HCT116 (cell line): ENCODE measurements at regions not wholly inside any gene's neighbourhood (a gene's known extent, or its start where the extent isn't known, plus 50 kb on each side); places are given as distances from the start of the nearest gene placed in this dataset.

Source experiments
- ATAC-seq: fragments of 200-7000 bp; cut with Tn5 transposase; 2 replicates; pipeline ENCODE4 v1.9.1; 2020; ENCODE audit warnings: mild to moderate bottlenecking, moderate library complexity
- BruUV-seq: library from RNA; stranded (reverse); fragments of 400-500 nt; replicated peaks from 2 replicates; lab custom pipeline; 2021; lab: Mats Ljungman, UMichigan
- CTCF ChIA-PET: fragments of 300-600 bp; sonication (Branson Sonifier 250); formaldehyde crosslinking; loops from one replicate; lab custom pipeline; 2021; ENCODE audit warnings: antibody characterized with exemption; lab: Charles Lee
- POLR2A ChIA-PET: fragments of 300-600, 350-600 bp; sonication (Branson Sonifier 250); formaldehyde crosslinking; loops from one replicate; lab custom pipeline; 2021; ENCODE audit warnings: antibody characterized with exemption; lab: Charles Lee
- RAD21 ChIA-PET, 2 experiments: fragments of 300-600 bp; sonication (Branson Sonifier 250); formaldehyde crosslinking; loops; one replicate each; lab custom pipeline; 2023; ENCODE audit warnings: low total read pairs in 2 of 2; ENCODE audit not compliant: uncharacterized antibody in 2 of 2, unreplicated experiment in 2 of 2, low non-redundant PET in 1 of 2; lab: Charles Lee
- DNase-seq: peaks from one replicate; pipeline ENCODE4 v3.0.0-alpha.2; 2010; ENCODE audit warnings: low read depth, low spot score
- H2AFZ ChIP-seq: fragments of 200-600 bp; shearing (Covaris generic), sonication (generic); 2 replicates; pipeline ENCODE4 v1.6.1; 2017; ENCODE audit warnings: low read depth, mixed run types, mixed read lengths, antibody characterized with exemption, low read length; ENCODE audit not compliant: poor library complexity, severe bottlenecking
- H3K27ac ChIP-seq: 2 replicates; pipeline ENCODE4 v1.5.1; 2012; ENCODE audit warnings: low read depth, low read length
- H3K27me3 ChIP-seq: fragments of 200-600 bp; sonication (generic); 2 replicates; pipeline ENCODE4 v1.6.1; 2016; ENCODE audit warnings: mixed run types, low read length, mixed read lengths; ENCODE audit not compliant: insufficient read depth
- H3K36me3 ChIP-seq, 2 experiments: fragments of 200-500 bp in 1 of 2; fragments of 200-600 bp in 1 of 2; sonication (Bioruptor generic) in 1 of 2; sonication (generic) in 1 of 2; 2 replicates each; pipeline versions ENCODE4 v1.5.1 to v1.6.1; 2014 to 2016; ENCODE audit warnings: low read length in 2 of 2, inconsistent platforms in 1 of 2, mixed read lengths in 1 of 2, mixed run types in 1 of 2; ENCODE audit not compliant: insufficient read depth in 2 of 2, control insufficient read depth in 1 of 2
- H3K4me1 ChIP-seq, 2 experiments: fragments of 200-600 bp in 1 of 2; sonication (generic) in 1 of 2; 2 replicates each; pipeline versions ENCODE4 v1.5.1 to v1.6.1; 2012 to 2017; ENCODE audit warnings: low read length in 2 of 2, inconsistent platforms in 1 of 2, mild to moderate bottlenecking in 1 of 2, mixed read lengths in 1 of 2, mixed run types in 1 of 2, moderate library complexity in 1 of 2; ENCODE audit not compliant: insufficient read depth in 2 of 2, control insufficient read depth in 1 of 2
- H3K4me2 ChIP-seq: fragments of 200-600 bp; sonication (generic); 2 replicates; pipeline ENCODE4 v1.6.1; 2017; ENCODE audit warnings: mixed run types, low read length, mixed read lengths
- H3K4me3 ChIP-seq, 2 experiments: fragments of 200-600 bp in 1 of 2; sonication (generic) in 1 of 2; replicated peaks in 1 of 2; 2 replicates each; pipeline ENCODE4 v1.5.1; 2011 to 2016; ENCODE audit warnings: low read length in 2 of 2, control low read depth in 1 of 2, low read depth in 1 of 2, mild to moderate bottlenecking in 1 of 2, mixed read lengths in 1 of 2, mixed run types in 1 of 2
- H3K79me2 ChIP-seq: fragments of 200-600 bp; sonication (generic); 2 replicates; pipeline ENCODE4 v1.6.1; 2017; ENCODE audit warnings: mild to moderate bottlenecking, mixed run types, low read length, moderate library complexity, mixed read lengths; ENCODE audit not compliant: insufficient read depth
- H3K9ac ChIP-seq: fragments of 200-600 bp; sonication (generic); 2 replicates; pipeline ENCODE4 v1.6.1; 2016; ENCODE audit warnings: low read length, mixed read lengths
- H3K9me2 ChIP-seq: fragments of 200-600 bp; sonication (generic), shearing (Covaris generic); 2 replicates; pipeline ENCODE4 v1.6.1; 2017; ENCODE audit warnings: mixed run types, mild to moderate bottlenecking, moderate library complexity; ENCODE audit not compliant: insufficient read depth
- H3K9me3 ChIP-seq, 2 experiments: fragments of 200-500 bp in 1 of 2; fragments of 200-600 bp in 1 of 2; sonication (Bioruptor generic) in 1 of 2; sonication (generic) in 1 of 2; 2 replicates each; pipeline ENCODE4 v1.6.1; 2014 to 2017; ENCODE audit warnings: low read length in 2 of 2, mixed read lengths in 2 of 2, inconsistent platforms in 1 of 2, low read depth in 1 of 2, mild to moderate bottlenecking in 1 of 2, mixed run types in 1 of 2, moderate library complexity in 1 of 2; ENCODE audit not compliant: control insufficient read depth in 1 of 2, insufficient read depth in 1 of 2
- H4K20me1 ChIP-seq: fragments of 200-600 bp; sonication (generic), shearing (Covaris generic); 2 replicates; pipeline ENCODE4 v1.6.1; 2017; ENCODE audit warnings: mixed run types, mild to moderate bottlenecking, moderate library complexity; ENCODE audit not compliant: insufficient read depth
- CBX3 ChIP-seq: IDR thresholded peaks from 2 replicates; pipeline ENCODE4 v1.6.1; 2012; ENCODE audit warnings: low read depth
- CEBPB ChIP-seq: IDR thresholded peaks from 2 replicates; pipeline ENCODE4 v1.6.1; 2012; ENCODE audit warnings: low read depth
- CTCF ChIP-seq, 3 experiments: fragments of 200-600 bp in 1 of 3; sonication (generic) in 1 of 3; IDR thresholded peaks in 2 of 3; conservative IDR thresholded peaks in 1 of 3; 2 replicates each; pipeline ENCODE4 v1.5.1; 2012 to 2017; ENCODE audit warnings: low read depth in 2 of 3, low read length in 2 of 3, antibody characterized with exemption in 1 of 3, borderline replicate concordance in 1 of 3, control low read depth in 1 of 3, mild to moderate bottlenecking in 1 of 3, mixed read lengths in 1 of 3, mixed run types in 1 of 3, moderate library complexity in 1 of 3; ENCODE audit not compliant: insufficient read depth in 1 of 3
- EGR1 ChIP-seq: IDR thresholded peaks from 2 replicates; pipeline ENCODE4 v1.6.1; 2012; ENCODE audit warnings: low read depth
- EZH2 ChIP-seq: fragments of 200-600 bp; sonication (generic); IDR thresholded peaks from 2 replicates; pipeline ENCODE4 v1.6.1; 2017; ENCODE audit warnings: antibody characterized with exemption, mixed run types
- EZH2phosphoT487 ChIP-seq: fragments of 200-600 bp; IDR thresholded peaks from 2 replicates; pipeline ENCODE4 v1.6.1; 2018; ENCODE audit warnings: antibody characterized with exemption, borderline replicate concordance
- JUND ChIP-seq: IDR thresholded peaks from 2 replicates; pipeline ENCODE4 v1.6.1; 2012
- TCF7L2 ChIP-seq: IDR thresholded peaks from 2 replicates; pipeline ENCODE4 v1.7.0; 2011; ENCODE audit warnings: borderline replicate concordance, inconsistent platforms; ENCODE audit not compliant: insufficient read depth, insufficient read length; ENCODE audit errors: extremely low read depth
- YY1 ChIP-seq: IDR thresholded peaks from 2 replicates; pipeline ENCODE4 v1.6.1; 2011; ENCODE audit warnings: low read length, low read depth, moderate library complexity, mild to moderate bottlenecking; ENCODE audit not compliant: insufficient replicate concordance; ENCODE audit errors: extremely low read depth
- intact Hi-C: fragments of 100-400 bp; cut with micrococcal nuclease; formaldehyde crosslinking; loops from 2 replicates; pipeline ENCODE4 v1.10.0; 2022
- TF ChIP-seq, protein P1 (sequence below): IDR thresholded peaks from 2 replicates; pipeline ENCODE4 v1.6.1; 2012; ENCODE audit warnings: low read depth
- TF ChIP-seq, protein P2 (sequence below): IDR thresholded peaks from 2 replicates; pipeline ENCODE4 v1.6.1; 2012

- POLR2A ChIA-PET = no interaction called here
- Histone ChIP-seq H3K27ac (no peak overlapping the region), H3K9me3 (no peaks in the 10 kb centered on the region), H3K79me2 (no peaks in the 10 kb centered on the region)
- TF ChIP-seq, protein P1, sequence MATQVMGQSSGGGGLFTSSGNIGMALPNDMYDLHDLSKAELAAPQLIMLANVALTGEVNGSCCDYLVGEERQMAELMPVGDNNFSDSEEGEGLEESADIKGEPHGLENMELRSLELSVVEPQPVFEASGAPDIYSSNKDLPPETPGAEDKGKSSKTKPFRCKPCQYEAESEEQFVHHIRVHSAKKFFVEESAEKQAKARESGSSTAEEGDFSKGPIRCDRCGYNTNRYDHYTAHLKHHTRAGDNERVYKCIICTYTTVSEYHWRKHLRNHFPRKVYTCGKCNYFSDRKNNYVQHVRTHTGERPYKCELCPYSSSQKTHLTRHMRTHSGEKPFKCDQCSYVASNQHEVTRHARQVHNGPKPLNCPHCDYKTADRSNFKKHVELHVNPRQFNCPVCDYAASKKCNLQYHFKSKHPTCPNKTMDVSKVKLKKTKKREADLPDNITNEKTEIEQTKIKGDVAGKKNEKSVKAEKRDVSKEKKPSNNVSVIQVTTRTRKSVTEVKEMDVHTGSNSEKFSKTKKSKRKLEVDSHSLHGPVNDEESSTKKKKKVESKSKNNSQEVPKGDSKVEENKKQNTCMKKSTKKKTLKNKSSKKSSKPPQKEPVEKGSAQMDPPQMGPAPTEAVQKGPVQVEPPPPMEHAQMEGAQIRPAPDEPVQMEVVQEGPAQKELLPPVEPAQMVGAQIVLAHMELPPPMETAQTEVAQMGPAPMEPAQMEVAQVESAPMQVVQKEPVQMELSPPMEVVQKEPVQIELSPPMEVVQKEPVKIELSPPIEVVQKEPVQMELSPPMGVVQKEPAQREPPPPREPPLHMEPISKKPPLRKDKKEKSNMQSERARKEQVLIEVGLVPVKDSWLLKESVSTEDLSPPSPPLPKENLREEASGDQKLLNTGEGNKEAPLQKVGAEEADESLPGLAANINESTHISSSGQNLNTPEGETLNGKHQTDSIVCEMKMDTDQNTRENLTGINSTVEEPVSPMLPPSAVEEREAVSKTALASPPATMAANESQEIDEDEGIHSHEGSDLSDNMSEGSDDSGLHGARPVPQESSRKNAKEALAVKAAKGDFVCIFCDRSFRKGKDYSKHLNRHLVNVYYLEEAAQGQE = no peak
- no peak for TF ChIP-seq CEBPB
- no peak for TF ChIP-seq TCF7L2
- TF ChIP-seq EZH2phosphoT487 = no peak
- TF ChIP-seq, protein P2, sequence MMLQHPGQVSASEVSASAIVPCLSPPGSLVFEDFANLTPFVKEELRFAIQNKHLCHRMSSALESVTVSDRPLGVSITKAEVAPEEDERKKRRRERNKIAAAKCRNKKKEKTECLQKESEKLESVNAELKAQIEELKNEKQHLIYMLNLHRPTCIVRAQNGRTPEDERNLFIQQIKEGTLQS = no peak
- no peak for TF ChIP-seq CTCF (IDR thresholded peaks at IDR 0.05 in 2 of 3, conservative IDR thresholded peaks at IDR 0.05 in 1 of 3; ENCODE audit: borderline replicate concordance in 1 of 3, insufficient read depth in 1 of 3, low read depth in 2 of 3, low read length in 2 of 3)
- TF ChIP-seq YY1 = no peak
- no peak for TF ChIP-seq JUND
- TF ChIP-seq EGR1 = no peak
- TF ChIP-seq EZH2 = no peak
- TF ChIP-seq CBX3 = no peak
- TF ChIP-seq, all 23 proteins: peak for 0
- intact Hi-C loops = loop anchor here (1.0 kb wide), 1 partner anchor 163 kb away; no protein-coding TSS in a partner anchor
- Histone ChIP-seq H3K4me1 (no peaks in the 10 kb centered on the region), H3K9ac (no peak overlapping the region), H3K36me3 (no peaks in the 10 kb centered on the region), H4K20me1 (no peaks in the 10 kb centered on the region), H3K9me2 (no peaks in the 10 kb centered on the region), H3K4me3 (no peak overlapping the region), H2AFZ (no peak overlapping the region), H3K4me2 (no peak overlapping the region), H3K27me3 (peaks cover 26% of the 10 kb centered on the region)
- DNase-seq = no peak
- ATAC-seq = no peak
- no TSS peak for BruUV-seq
- ChIA-PET CTCF (interaction anchor here (1.0 to 2.5 kb wide), 7 partner anchors 11 to 198 kb away, joined by 4 to 16 read pairs (median 6); no protein-coding TSS in a partner anchor), RAD21 (interaction anchor here (0.7 to 1.6 kb wide), 2 partner anchors 41 to 159 kb away, joined by 3 to 4 read pairs; no protein-coding TSS in a partner anchor)
These were observed 65.1 kb upstream of the SLC22A11 start for GRCh38 chr11:64490562-64491216.
